Heart left ventricle (tissue), 13 donors: ENCODE measurements at regions not wholly inside any gene's neighbourhood (a gene's known extent, or its start where the extent isn't known, plus 50 kb on each side); places are given as distances from the start of the nearest gene placed in this dataset.

Source experiments
- POLR2A ChIP-seq, 2 donors: fragments of 450-650 bp; IDR thresholded peaks; one replicate each; pipeline ENCODE4 v1.6.1; 2017; ENCODE audit warnings: antibody characterized with exemption in 2 of 2, mild to moderate bottlenecking in 2 of 2, moderate library complexity in 2 of 2
- TF ChIP-seq, protein P1 (sequence below), 12 donors: fragments of 200-600 bp; sonication (generic) in 4 of 12; IDR thresholded peaks; one replicate each; pipeline versions ENCODE4 v1.5.0 to v1.8.0; 2018 to 2022; ENCODE audit warnings: antibody characterized with exemption in 12 of 12, mild to moderate bottlenecking in 5 of 12
- donor health status: ischemic (EF 13 %, LVEDD 7.1; RV severe dilation, severe dysfunction).
- donor health status: DM: no; HTN: yes; CAD: no.
- donor health status: DM: no; HTN: no; CAD: no.
- donor health status: ischemic (EF 25% LVEDD 6.9; RV normal size, moderate dysfunction).
- donor health status: ischemic (EF 25% LVEDD 5.7; RV mildly dilated, moderate dysfunction).
- donor health status: ischemic (EF 35%, LVEDD 5.7; RV mildly dilated, moderate dysfunction).
- donor health status: nonischemic (EF 11% LVEDD 7.7; RV severe dilation, severe dysfunction).
- donor health status: DM: yes; HTN: yes; CAD: no.
- donor health status: PGD.
- donor health status: ischemic (EF 29% LVEDD 5.4; RV normal size, mild dysfunction).
- donor health status: nonischemic (EF 23%, LVEDD 6.1; RV moderate dilation, normal function).

DNA sequence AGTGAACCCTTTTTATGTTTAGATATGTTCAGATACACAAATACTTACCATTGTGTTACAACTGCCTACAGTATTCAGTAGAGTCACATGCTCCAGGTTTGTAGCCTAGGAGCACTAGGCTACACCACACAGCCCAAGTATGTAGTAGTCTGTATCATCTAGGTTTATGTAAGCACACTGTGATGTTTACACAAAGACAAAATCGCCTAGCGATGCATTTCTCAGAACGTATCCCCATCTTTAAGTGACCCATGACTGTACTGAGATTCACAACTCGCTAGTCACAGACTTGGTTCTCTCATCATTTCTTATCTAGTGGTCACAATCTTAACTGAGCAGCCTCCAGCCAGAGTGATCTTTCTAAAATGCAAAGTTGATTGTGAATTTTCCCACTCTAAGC, 119.2 kb downstream of the RASSF10 start:
- TF ChIP-seq, protein P1, sequence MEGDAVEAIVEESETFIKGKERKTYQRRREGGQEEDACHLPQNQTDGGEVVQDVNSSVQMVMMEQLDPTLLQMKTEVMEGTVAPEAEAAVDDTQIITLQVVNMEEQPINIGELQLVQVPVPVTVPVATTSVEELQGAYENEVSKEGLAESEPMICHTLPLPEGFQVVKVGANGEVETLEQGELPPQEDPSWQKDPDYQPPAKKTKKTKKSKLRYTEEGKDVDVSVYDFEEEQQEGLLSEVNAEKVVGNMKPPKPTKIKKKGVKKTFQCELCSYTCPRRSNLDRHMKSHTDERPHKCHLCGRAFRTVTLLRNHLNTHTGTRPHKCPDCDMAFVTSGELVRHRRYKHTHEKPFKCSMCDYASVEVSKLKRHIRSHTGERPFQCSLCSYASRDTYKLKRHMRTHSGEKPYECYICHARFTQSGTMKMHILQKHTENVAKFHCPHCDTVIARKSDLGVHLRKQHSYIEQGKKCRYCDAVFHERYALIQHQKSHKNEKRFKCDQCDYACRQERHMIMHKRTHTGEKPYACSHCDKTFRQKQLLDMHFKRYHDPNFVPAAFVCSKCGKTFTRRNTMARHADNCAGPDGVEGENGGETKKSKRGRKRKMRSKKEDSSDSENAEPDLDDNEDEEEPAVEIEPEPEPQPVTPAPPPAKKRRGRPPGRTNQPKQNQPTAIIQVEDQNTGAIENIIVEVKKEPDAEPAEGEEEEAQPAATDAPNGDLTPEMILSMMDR (IDR thresholded peaks at IDR 0.05), result no peak
- TF ChIP-seq POLR2A (IDR thresholded peaks at IDR 0.05), result no peak
